ENCODE measurements at regions not wholly inside any gene's neighbourhood (a gene's known extent, or its start where the extent isn't known, plus 50 kb on each side); places are given as distances from the start of the nearest gene placed in this dataset.
"Not testable (repeated sequence)": the region's sequence is repeated elsewhere in the genome, so short reads cannot be mapped to it uniquely, and the experiment has no call there.

- no peak for DNase-seq
Observed at GRCh38 chr4:45043911-45044310, 317.6 kb upstream of the GNPDA2 start.

- no peak for DNase-seq
Observed at GRCh38 chr4:45036677-45037076, 310.3 kb upstream of the GNPDA2 start.

GRCh38 chr4:45033676-45034419 lies 307.5 kb upstream of the GNPDA2 start:
- DNase-seq = no peak

- no peak for DNase-seq
Observed at GRCh38 chr4:45030059-45030458, 303.7 kb upstream of the GNPDA2 start.

GRCh38 chr4:45007508-45007907 lies 281.2 kb upstream of the GNPDA2 start:
- DNase-seq = no peak

DNA sequence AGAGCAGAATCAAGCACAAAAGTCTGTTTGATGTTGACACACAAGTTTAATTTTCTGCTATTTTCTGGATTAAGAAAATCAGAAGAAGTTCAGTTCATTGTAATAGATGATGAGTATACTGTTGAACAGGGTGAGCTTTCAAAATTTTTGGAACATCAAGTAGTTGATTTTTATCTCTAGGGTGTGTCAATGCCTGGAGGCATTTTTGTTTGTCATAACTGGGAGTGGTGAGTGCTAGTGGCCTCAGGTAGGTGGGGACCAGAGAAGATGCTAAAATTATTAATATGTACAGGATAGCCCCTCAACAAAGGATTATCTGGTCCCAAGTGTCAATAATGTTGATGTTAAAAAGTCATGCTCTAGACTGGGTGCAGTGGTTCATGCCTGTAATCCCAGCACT lies 279.7 kb upstream of the GNPDA2 start:
- no peak for DNase-seq

DNA sequence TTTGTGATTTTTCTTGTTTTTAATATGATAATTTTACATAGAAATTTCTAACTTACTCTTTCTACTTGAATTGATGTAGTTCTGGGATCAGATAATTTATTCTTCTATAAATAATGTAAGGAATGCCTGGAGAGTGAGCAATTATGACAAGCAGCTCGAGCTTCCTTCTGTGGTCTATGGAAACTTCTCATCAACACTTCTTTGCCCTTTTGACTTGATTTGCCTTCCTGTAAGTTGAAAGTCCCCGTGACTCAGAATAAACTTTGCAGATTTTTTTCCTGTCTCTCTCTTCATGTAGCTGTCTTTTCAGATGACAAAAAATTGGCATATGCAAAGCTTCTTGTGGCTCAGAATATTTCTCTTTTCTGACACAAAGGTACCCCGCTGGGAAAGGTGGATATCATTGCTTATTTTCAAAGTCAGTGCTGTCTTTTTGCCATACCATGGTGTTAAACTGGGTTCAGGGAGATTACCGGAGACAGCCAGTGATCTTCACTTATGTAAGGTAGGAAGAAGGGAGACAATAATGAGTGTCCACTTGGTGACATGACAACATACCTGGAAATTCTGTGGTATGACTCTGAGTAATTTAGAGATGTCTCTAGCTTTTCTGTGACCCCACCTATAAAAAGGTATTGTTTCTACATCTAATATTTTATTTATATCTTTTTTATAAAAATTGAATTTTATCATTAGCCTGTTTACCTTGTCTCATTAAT lies 278.6 kb upstream of the GNPDA2 start:
- DNase-seq = no peak

DNA sequence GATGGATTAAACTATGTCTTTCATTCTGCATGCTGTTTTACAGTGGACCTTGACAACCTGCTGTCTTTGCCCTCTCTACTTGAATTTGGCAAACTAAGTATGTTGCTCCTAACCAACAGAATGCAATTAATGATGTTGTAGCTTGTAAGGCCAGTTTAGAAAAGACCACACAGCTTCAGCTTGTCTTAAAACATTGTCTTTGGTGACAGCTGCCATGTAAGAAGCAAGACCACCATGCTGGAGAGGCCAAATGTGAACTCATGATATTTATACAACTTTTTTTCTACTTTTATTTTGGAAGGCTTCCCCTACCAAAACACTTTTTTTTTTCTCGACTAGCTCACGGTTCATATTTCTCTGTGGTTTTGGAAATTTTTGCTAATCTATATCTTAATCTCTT lies 278.0 kb upstream of the GNPDA2 start:
- no peak for DNase-seq

DNA sequence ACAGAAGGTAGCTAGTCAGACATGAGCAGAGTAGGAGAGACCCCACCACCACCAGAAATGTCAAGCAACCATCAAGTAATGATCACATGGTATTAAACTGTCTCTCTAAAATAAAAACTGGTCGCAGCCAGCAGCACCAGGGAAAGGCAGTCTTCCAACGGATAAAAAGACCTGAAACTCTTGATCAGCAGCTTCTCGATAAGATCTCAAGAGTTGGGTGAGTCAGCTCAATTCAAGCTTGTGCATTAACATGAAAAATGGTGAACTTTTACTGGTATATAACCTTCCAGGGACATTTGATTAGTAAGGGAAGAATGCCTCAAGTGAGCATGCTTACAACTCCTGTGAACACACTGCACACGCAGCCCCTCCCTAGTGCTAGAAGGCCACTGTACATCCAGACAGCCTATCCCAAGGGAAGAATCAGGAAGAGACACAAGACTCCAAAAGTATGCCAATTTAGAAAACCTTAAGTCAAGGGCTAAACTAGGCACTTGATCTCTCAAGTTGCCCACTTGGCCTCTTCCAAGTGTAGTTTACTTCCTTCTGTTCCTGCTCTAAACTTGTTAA lies 270.0 kb upstream of the GNPDA2 start:
- no peak for DNase-seq

GRCh38 chr4:44988011-44988410 lies 261.7 kb upstream of the GNPDA2 start:
- no peak for DNase-seq

GRCh38 chr4:44985938-44986337 lies 259.6 kb upstream of the GNPDA2 start:
- no peak for DNase-seq

GRCh38 chr4:44985152-44985551 lies 258.8 kb upstream of the GNPDA2 start:
- DNase-seq = no peak

DNA sequence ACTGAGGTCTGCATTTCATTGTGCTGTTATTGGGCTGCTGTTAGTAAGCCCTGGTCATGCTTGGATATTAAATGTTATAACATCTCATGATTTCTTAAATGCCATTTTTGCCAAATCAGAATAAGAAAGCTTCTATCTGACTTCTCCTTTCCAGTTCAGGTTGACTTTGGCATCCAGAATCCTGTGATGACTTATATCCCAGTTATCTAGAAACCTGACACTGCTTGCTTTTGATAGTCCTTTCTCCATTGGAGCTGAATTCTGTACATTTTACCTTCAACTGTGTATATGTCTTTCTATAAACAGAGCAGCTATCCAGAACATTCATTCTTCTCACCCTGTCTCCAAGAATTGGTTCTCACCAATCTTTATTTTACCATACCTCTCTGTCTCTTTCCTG lies 257.7 kb upstream of the GNPDA2 start:
- no peak for DNase-seq

DNA sequence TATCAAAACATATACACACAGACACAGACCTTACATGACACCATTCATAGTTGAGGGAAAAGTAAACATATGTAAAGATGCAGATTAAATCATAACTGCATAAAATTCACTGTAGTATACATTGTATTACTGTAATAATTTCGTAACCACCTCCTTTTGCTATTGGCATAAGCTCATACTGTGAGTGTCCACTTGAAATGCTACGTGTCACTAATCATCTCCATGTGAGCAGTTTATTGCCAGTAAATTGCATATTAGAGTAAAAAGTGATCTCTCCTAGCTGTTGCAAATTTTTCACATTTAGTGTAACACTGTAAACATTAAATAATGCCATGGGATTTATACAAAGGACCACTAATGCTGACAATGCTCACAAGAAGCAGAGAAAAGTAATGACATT lies 256.7 kb upstream of the GNPDA2 start:
- DNase-seq = no peak

- no peak for DNase-seq
Observed at GRCh38 chr4:44978020-44978419, 251.7 kb upstream of the GNPDA2 start.

DNA sequence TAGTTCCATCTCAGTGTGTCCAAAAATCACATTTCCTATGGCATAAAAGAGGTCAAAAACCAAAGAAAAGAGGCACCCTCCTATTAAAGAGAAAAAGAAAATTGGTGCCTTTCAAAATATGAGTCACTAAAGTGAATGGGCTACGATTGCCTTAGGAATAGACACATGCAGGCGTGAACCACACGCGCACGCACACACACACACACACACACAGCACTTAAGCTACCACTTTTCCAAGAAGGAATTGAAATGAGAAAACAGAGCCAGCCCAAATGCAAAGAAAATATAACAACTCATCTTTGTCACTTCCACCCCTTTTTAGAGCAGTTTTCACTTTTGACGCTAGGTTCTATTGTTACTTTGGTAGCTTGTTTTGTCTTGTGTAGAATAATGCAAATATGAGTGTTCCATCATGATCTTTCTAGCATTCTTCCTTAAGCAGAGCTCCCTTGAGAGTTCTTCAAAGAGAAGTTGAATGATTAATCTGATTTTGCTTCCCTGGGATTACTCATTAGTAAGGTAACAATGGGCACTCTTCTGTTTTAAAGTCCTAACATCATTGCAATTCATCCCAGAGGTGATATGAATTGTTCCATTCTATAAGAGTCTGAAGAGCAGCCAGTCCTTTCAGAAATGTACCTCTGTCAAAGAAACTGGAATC lies 239.2 kb upstream of the GNPDA2 start:
- DNase-seq = no peak

DNA sequence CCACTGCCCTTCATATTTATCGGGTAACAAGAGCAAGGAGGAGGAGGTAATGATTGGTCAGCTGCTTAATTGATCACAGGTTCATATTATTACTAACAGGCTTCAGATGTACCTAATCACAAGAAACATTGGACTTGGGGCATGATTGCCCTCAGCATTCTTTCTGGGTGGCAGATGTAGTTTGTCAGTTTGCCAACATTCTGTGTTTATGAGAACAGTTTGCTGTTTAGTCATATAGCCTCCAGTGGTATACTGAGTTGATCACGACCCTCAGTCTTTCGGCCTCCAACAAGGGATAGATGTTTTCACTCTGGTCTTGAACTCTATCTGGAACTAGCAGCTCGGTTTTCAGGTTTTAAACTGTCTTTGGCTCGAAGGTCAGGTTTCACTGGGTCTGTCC lies 237.7 kb upstream of the GNPDA2 start:
- not testable (repeated sequence) for DNase-seq

GRCh38 chr4:44961001-44961755 lies 234.8 kb upstream of the GNPDA2 start:
- DNase-seq = no peak

DNA sequence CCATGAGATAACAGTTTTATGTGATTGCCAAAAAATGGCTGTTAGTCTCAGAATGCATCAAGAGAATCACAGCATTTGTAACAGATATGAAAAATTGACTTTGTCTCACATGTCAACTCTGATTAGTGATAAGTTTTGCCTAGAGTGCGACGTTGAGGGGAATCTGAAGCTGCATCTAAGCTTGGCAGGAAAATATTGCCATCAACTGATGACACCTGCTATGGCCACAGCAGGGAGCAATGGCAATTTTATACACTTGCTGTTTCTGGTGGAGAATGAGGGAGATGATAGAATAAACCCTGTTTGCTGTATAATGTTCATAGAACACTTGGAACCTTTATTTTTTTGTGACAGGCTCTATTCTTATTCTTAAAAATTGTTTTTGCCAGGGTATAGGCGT lies 205.4 kb upstream of the GNPDA2 start:
- no peak for DNase-seq

- DNase-seq = no peak
Observed at GRCh38 chr4:44928785-44929184, 202.4 kb upstream of the GNPDA2 start.

DNA sequence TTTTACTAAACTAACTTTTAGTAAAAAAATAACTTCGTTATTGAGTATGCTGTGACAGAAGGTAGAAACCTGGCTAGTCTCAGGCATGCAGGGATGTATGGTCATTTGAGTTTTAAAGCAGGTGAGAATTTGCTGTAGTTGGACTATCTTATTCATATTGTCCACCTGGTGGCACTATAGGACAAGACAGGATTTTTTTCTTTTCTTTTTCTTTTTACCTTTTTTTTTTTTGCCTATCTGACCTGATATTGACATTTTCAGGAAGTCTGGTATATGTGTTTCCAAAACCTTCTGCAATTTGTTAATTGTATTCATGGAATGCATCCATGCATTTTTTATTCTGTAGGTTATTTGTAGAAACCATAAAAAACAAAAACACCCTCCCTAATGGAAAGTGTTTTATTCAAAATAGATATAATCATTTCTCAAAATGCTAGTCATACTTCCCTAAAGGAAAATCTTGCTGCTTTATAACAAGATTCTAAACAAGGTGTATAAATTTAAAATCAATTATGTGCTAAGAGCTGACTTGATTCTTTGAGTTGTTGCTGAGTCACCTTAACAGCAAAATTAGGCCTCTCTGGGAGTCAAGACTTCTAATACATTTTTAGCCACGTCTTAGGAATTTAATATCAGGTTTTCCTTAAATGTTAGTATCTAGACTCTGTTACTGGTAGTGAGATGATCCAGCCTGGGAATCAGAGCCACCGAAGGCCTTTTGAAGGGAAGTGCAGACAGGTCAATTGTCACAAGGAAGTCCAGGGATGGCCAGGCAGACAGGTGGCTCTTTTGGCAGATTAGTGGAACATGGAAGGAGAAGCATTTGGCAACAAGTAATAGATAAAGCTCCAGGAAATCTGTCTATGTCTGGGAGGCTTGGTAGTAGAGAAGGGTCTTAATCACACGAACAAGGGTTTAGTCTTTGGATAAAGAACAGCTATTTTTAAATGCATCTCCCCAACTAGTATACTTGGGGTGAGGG lies 201.3 kb upstream of the GNPDA2 start:
- no peak for DNase-seq

- DNase-seq = no peak
Observed at GRCh38 chr4:44916411-44916810, 190.1 kb upstream of the GNPDA2 start.

Measured in NCI-H2029 (cell line).